Stromal cell of bone marrow (primary cell): ENCODE measurements at regions not wholly inside any gene's neighbourhood (a gene's known extent, or its start where the extent isn't known, plus 50 kb on each side); places are given as distances from the start of the nearest gene placed in this dataset.
"Not testable (repeated sequence)": the region's sequence is repeated elsewhere in the genome, so short reads cannot be mapped to it uniquely, and the experiment has no call there.

Source experiments
- DNase-seq: peaks from one replicate; pipeline ENCODE4 v3.0.0-alpha.2; 2012; ENCODE audit warnings: low read depth

DNA sequence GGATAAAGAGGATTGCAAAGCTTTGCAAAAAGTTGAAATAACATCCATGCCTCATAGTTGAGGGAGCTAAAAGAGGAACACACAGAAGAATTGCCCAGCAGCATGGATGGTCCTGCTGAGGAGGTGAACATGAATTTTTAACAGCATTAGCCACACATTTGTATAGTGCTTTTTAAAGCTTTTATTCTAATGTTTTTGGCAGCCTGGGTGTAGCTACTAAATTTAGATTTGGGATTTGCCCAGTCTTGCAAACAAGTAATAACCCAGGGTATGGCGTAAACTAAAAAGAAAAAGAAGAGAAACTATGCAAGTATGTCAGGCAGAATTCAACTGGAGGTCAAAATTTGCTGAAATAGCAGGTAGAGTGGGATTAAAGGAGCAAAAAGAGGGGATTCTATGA is 75.1 kb upstream of the PTPRK start:
- no peak for DNase-seq

DNA sequence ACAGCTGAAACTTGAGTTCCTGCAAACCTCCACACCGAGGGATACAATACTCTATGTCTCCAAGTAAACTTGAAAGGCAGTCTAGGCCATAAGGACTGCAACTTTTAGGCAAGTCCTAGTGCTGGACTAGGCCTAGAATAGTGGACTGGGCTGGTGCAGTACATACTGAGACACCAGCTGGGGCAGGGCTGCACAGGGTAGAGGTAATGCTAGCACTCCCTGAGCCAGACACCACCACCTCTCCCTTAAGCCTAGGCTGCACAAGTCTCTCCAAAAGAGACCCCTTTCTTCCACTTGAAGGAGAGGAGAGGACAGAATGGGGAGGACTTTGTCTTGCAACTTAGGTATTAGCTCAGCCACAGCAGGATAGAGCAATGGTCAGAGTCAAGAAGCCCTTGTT is 65.7 kb upstream of the PTPRK start:
- DNase-seq, result no peak

DNA sequence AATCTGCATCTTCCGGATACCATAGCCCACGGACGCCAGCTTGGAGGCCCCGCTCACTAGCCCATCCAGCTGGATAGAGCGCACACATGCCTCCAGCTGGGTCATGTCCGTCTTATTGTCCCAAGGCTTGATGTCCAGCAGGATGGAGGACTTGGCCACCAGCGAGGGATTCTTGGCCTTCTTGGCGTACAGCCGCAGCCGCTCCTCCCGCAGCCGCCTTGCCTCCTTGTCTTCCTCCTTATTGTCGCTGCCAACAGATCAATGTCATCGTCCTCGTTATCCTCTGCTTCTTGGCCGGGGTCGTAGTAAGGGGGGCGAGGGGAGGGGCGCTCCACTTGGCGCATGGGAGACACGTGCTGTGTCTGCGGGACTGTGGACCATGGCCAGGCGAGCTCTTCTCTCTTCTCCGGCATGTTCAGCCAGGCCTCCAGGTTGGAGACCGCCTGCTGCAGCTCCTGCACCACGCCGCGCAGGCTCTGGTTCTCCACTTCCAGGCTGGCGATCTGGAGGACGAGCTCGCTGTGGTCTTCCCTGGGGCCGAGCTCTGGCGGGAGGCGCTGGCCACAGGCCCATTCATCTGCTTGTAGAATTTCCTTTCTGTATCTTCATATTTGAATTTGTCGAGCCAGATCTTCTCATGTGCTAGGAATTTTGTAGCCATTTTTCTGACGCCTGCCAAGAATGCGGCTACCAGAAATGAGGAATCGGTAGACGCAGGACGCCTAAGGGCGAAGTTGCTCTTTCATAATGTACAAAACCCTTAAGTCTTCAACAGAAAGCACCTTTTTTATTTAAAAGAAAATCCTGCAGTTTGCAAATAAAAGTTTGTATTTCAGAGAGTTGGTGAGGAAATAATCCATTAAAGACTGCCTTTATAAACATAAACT is 60.1 kb upstream of the PTPRK start:
- no peak for DNase-seq

DNA sequence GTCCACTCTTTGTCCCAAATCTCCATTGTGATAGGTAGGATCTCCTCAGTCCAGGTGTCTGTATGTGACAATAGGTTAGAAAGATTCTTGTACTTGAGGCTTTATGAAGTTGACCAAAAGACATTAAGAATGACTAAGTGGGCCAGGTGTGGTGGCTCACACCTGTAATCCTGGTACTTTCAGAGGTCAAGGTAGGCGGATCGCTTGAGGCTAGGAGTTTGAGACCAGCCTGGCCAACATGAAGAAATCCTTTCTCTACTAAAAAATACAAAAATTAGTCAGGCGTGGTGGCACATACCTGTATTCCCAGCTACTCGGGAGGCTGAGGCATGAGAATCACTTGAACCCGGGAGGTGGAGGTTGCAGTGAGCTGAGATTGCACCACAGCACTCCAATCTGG is 54.9 kb upstream of the PTPRK start:
- DNase-seq, result not testable (repeated sequence)

DNA sequence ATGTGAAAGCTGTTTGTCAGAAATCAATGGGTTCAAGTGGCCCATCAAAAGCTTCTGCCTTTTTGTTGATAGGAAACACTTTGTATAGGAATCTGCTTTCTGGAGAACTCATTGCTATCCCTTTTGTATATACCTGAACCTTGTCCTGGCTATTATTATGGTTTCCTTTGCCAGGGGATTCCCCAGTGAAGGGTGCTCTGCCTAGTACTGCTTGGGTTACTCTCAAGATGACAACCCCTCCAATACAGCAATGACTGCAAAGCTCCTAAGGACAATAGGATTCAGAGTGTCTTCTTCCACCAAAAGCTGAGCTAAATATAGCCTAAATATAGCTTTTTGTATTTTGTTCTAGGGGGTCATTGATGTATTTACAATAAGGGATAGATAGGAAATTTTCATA is 54.0 kb upstream of the PTPRK start:
- no peak for DNase-seq

DNA sequence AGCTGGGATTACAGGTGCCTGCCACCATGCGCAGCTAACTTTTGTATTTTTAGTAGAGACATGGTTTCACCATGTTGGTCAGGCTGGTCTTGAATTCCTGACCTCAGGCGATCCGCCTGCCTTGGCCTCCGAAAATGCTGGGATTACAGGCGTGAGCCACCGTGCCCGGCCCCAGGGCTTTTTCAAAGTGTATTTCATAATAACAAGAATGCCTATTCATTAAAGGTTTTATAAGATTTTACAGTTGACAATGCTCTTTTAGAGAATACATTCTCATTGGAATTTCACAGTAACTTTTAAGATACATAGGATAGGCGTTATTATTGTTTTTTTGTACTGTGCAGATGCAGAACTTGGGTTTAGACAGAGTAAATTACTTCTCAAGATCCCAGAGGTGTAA is 52.6 kb upstream of the PTPRK start:
- DNase-seq, result no peak

DNA sequence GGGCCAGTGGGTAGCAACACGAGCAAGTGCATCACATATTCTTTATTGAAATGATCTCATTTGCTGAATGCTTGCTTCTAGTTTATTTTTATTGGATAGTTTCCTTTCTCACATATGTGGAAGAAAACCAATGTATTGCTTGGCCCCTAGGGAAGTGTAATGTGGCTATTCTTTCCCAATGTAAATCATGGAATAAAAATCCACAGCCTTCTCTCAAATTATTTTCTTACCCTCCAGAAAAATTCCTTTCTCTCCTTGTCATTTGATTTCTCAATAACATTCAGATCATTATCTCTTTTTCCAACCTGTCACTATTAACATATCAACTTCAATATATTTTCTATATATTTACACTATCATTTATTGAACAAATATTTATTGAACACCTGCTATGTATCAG is 51.9 kb upstream of the PTPRK start:
- no peak for DNase-seq

DNA sequence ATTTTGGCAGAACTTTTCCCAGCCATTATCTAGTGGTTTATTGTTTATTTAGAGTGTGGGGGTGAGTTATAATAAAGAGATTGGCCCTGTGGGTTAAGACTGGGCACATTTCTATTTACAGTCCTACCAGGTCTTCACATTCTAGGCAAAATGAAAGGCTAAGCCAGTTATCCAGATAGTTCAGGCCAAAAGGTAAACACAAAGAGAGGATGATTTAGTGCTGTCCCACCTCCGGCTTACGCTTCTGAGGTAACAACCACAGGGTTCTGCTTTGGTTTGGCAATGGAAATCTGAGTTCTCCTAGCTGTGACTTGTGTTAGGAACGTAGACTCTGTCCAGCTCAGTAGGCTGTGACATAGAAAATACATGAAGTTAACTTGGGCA is 50.3 kb upstream of the PTPRK start:
- no peak for DNase-seq

DNA sequence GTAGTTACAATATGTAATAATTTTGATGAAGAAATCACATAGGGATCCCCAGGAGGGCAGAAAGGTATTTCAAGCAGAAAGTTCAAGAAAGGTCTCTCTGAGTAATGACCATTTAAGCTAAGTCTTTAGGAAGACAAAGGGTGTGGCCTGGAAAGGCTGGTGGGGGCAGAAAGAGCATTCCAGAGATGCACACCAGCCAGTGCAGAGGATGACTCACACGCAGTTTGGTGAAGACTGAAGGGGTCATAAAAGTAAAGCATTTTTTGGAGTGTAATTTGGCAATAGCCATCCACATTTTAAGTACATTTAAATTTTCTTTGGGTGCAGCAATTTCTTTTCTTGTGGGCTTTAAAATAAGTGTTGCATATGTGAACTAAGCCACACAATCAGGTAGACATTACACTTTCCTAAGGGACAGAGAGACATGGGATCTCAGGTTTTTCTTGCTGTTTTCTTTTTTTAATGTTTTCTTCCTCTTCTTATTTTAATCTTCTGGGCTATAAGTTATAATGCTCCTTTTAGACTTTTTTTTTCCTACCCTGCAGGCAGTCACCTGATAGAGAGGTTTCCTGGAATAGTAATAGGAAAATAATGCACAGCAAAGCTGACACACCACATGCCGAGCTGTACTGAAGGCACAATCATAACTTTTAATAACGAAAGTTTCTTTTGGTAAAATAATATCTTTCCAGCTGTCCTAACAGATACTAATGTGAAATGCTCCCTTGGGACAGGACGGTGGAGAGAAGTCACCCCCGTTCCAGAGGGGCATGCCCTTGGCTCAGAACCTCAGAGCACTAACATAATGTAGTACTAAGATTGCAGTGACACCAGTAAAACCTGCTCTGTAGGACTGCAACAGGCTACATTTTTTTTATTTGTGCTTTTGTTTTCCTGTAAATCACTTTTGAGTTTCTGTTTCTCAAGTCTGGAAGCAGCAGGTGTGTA is 49.6 kb upstream of the PTPRK start:
- DNase-seq, result peak; percentile 62
